H1 (cell line): ENCODE measurements at regions not wholly inside any gene's neighbourhood (a gene's known extent, or its start where the extent isn't known, plus 50 kb on each side); places are given as distances from the start of the nearest gene placed in this dataset.

ENCODE experiments used
- CTCF ChIA-PET: fragments of 300-600 bp; sonication (Branson Sonifier 250); formaldehyde crosslinking; loops from one replicate; lab custom pipeline; 2021; ENCODE audit not compliant: partially characterized antibody; lab: Charles Lee
- POLR2A ChIA-PET: fragments of 300-600 bp; sonication (Branson Sonifier 250); formaldehyde crosslinking; loops from one replicate; lab custom pipeline; 2021; ENCODE audit warnings: inconsistent platforms; ENCODE audit not compliant: partially characterized antibody; lab: Charles Lee
- DNase-seq, 2 experiments: peaks; one replicate each; pipeline versions ENCODE4 v3.0.0 to v3.0.0-alpha.2; 2010 to 2022; ENCODE audit warnings: low spot score in 2 of 2, low read depth in 1 of 2, mixed read lengths in 1 of 2
- FAIRE-seq: peaks from 2 replicates; lab custom pipeline; 2011; peaks lifted over from hg19 to GRCh38; lab: Jason Lieb, UNC
- H2AFZ ChIP-seq: 2 replicates; pipeline ENCODE4 v1.8.1; 2012; ENCODE audit warnings: low read length, inconsistent platforms
- H2AK5ac ChIP-seq: 2 replicates; pipeline ENCODE4 v1.6.1; 2013; ENCODE audit warnings: low read depth, low read length
- H2BK120ac ChIP-seq: replicated peaks from 2 replicates; pipeline ENCODE3; 2013; ENCODE audit warnings: low read depth, low read length, inconsistent platforms
- H2BK12ac ChIP-seq: 2 replicates; pipeline ENCODE4 v1.6.1; 2013; ENCODE audit warnings: low read depth, low read length
- H2BK15ac ChIP-seq: 2 replicates; pipeline ENCODE4 v1.6.1; 2013; ENCODE audit warnings: low read length
- H2BK20ac ChIP-seq: 2 replicates; pipeline ENCODE4 v1.6.1; 2013; ENCODE audit warnings: low read length
- H2BK5ac ChIP-seq: 2 replicates; pipeline ENCODE4 v1.6.1; 2013; ENCODE audit warnings: low read depth, low read length
- H3K14ac ChIP-seq: 2 replicates; pipeline ENCODE4 v1.6.1; 2013; ENCODE audit warnings: inconsistent platforms; ENCODE audit not compliant: insufficient read length
- H3K18ac ChIP-seq: 2 replicates; pipeline ENCODE4 v1.6.1; 2013; ENCODE audit warnings: low read length; ENCODE audit errors: extremely low read depth
- H3K23ac ChIP-seq: 2 replicates; pipeline ENCODE4 v1.6.1; 2013; ENCODE audit warnings: inconsistent platforms; ENCODE audit not compliant: insufficient read length
- H3K23me2 ChIP-seq: 2 replicates; pipeline ENCODE4 v1.6.1; 2013; ENCODE audit warnings: low read depth, low read length
- H3K27ac ChIP-seq: 2 replicates; pipeline ENCODE4 v1.6.1; 2011; ENCODE audit warnings: low read depth, low read length, inconsistent platforms
- H3K27me3 ChIP-seq, 4 experiments: replicated peaks in 1 of 4; 1 replicate in 1 of 4; 2 replicates in 3 of 4; pipeline versions ENCODE4 v1.6.1 to v1.8.1; 2011 to 2013; ENCODE audit warnings: low read length in 3 of 4, mild to moderate bottlenecking in 3 of 4, inconsistent platforms in 2 of 4, mixed read lengths in 2 of 4, moderate library complexity in 1 of 4; ENCODE audit not compliant: control insufficient read depth in 3 of 4, insufficient read depth in 3 of 4; ENCODE audit errors: extremely low read depth in 1 of 4
- H3K36me3 ChIP-seq, 4 experiments: 2 replicates each; pipeline versions ENCODE4 v1.6.1 to v1.8.1; 2011 to 2013; ENCODE audit warnings: mild to moderate bottlenecking in 4 of 4, low read length in 3 of 4, moderate library complexity in 2 of 4, control low read depth in 1 of 4, inconsistent platforms in 1 of 4; ENCODE audit not compliant: insufficient read depth in 4 of 4, control insufficient read depth in 2 of 4
- H3K4ac ChIP-seq: replicated peaks from 2 replicates; pipeline ENCODE3; 2013; ENCODE audit warnings: low read length, low read depth, mixed read lengths, inconsistent platforms; ENCODE audit not compliant: insufficient read length
- H3K4me1 ChIP-seq, 4 experiments: replicated peaks in 1 of 4; 1 replicate in 1 of 4; 2 replicates in 3 of 4; pipeline versions ENCODE4 v1.6.1 to v1.8.1; 2011 to 2013; ENCODE audit warnings: low read length in 3 of 4, inconsistent platforms in 2 of 4, mixed read lengths in 1 of 4; ENCODE audit not compliant: insufficient read depth in 4 of 4, control insufficient read depth in 3 of 4
- H3K4me2 ChIP-seq, 2 experiments: 2 replicates each; pipeline versions ENCODE4 v1.6.1 to v1.8.1; 2011 to 2013; ENCODE audit warnings: low read depth in 2 of 2, low read length in 2 of 2, control low read depth in 1 of 2, inconsistent platforms in 1 of 2, mild to moderate bottlenecking in 1 of 2; ENCODE audit not compliant: insufficient read depth in 1 of 2
- H3K4me3 ChIP-seq, 4 experiments: fragments of 200-600, 300-600 bp in 1 of 4; sonication (generic), shearing (Covaris generic), sonication (Bioruptor Twin) in 1 of 4; 2 replicates each; pipeline versions ENCODE4 v1.5.1 to v1.8.1; 2011 to 2016; ENCODE audit warnings: low read length in 4 of 4, low read depth in 3 of 4, control low read depth in 2 of 4, inconsistent platforms in 2 of 4, mild to moderate bottlenecking in 2 of 4, mixed read lengths in 1 of 4, moderate library complexity in 1 of 4; ENCODE audit not compliant: insufficient read depth in 2 of 4; ENCODE audit errors: extremely low read depth in 1 of 4
- H3K56ac ChIP-seq: replicated peaks from 2 replicates; pipeline ENCODE3; 2013; ENCODE audit warnings: low read depth, mild to moderate bottlenecking, mixed read lengths, low read length, inconsistent platforms; ENCODE audit not compliant: insufficient read length
- H3K79me1 ChIP-seq: 2 replicates; pipeline ENCODE4 v1.6.1; 2013; ENCODE audit warnings: low read depth, low read length, control low read depth
- H3K79me2 ChIP-seq, 2 experiments: 2 replicates each; pipeline versions ENCODE4 v1.6.1 to v1.8.1; 2012 to 2013; ENCODE audit warnings: low read length in 2 of 2, mild to moderate bottlenecking in 2 of 2, inconsistent platforms in 1 of 2; ENCODE audit not compliant: insufficient read depth in 2 of 2, control insufficient read depth in 1 of 2
- H3K9ac ChIP-seq, 4 experiments: replicated peaks in 1 of 4; 1 replicate in 1 of 4; 2 replicates in 3 of 4; pipeline versions ENCODE4 v1.6.1 to v1.8.1; 2011 to 2013; ENCODE audit warnings: low read depth in 3 of 4, low read length in 3 of 4, control low read depth in 2 of 4, mild to moderate bottlenecking in 2 of 4, moderate library complexity in 2 of 4, inconsistent platforms in 1 of 4; ENCODE audit errors: extremely low read depth in 1 of 4
- H3K9me3 ChIP-seq, 2 experiments: 2 replicates each; pipeline versions ENCODE4 v1.6.1 to v1.8.1; 2012 to 2013; ENCODE audit warnings: mild to moderate bottlenecking in 2 of 2, moderate library complexity in 2 of 2, control low read depth in 1 of 2, inconsistent platforms in 1 of 2, low read depth in 1 of 2, low read length in 1 of 2, mixed read lengths in 1 of 2; ENCODE audit not compliant: insufficient read depth in 2 of 2
- H4K20me1 ChIP-seq, 2 experiments: replicated peaks in 1 of 2; 2 replicates each; pipeline versions ENCODE3 to v1.8.1; 2011 to 2013; ENCODE audit warnings: inconsistent platforms in 2 of 2, low read length in 2 of 2, mild to moderate bottlenecking in 1 of 2; ENCODE audit not compliant: insufficient read depth in 2 of 2, control insufficient read depth in 1 of 2
- H4K5ac ChIP-seq: 2 replicates; pipeline ENCODE4 v1.6.1; 2013; ENCODE audit warnings: low read length, low read depth, mixed read lengths, inconsistent platforms; ENCODE audit not compliant: insufficient read length
- H4K8ac ChIP-seq: 2 replicates; pipeline ENCODE4 v1.8.0; 2013; ENCODE audit warnings: mild to moderate bottlenecking, moderate library complexity, low read length, inconsistent platforms; ENCODE audit not compliant: insufficient read depth; ENCODE audit errors: extremely low read depth
- H4K91ac ChIP-seq: replicated peaks from 2 replicates; pipeline ENCODE3; 2013; ENCODE audit warnings: low read length, mixed read lengths, inconsistent platforms; ENCODE audit not compliant: insufficient read length
- CBX8 ChIP-seq: fragments of 300-800, 300-1000 bp; sonication (generic); IDR thresholded peaks from 2 replicates; pipeline ENCODE4 v1.7.1; 2016; ENCODE audit warnings: low read depth, low read length, borderline replicate concordance
- MAX ChIP-seq: IDR thresholded peaks from 2 replicates; pipeline ENCODE4 v1.6.1; 2012; ENCODE audit warnings: inconsistent platforms
- PHF8 ChIP-seq: fragments of 200-600 bp; sonication (generic); conservative IDR thresholded peaks from 2 replicates; pipeline ENCODE4 v1.7.1; 2012; ENCODE audit warnings: low read depth, mild to moderate bottlenecking, inconsistent platforms, low read length, moderate library complexity
- RAD21 ChIP-seq, 2 experiments: IDR thresholded peaks in 1 of 2; conservative IDR thresholded peaks in 1 of 2; 2 replicates each; pipeline ENCODE4 v1.6.1; 2011; ENCODE audit warnings: low read depth in 2 of 2, low read length in 2 of 2, improper control_type of control experiment in 1 of 2, inconsistent platforms in 1 of 2, mild to moderate bottlenecking in 1 of 2, moderate library complexity in 1 of 2
- SP2 ChIP-seq: IDR thresholded peaks from 2 replicates; pipeline ENCODE4 v1.6.1; 2012; ENCODE audit warnings: mild to moderate bottlenecking, low read length, inconsistent platforms
- TAF1 ChIP-seq: IDR thresholded peaks from 2 replicates; pipeline ENCODE4 v1.6.1; 2011; ENCODE audit warnings: mild to moderate bottlenecking, low read depth, low read length
- WGBS, 2 experiments: shearing (Covaris generic) in 1 of 2; methylation state at CpG; one replicate each; pipeline versions ENCODE4 v1.1.6 to v1.1.7; 2013 to 2015; ENCODE audit warnings: low lambda C conversion rate in 2 of 2, mixed read lengths in 2 of 2, inconsistent platforms in 1 of 2, low coverage in 1 of 2, missing lambda C conversion rate in 1 of 2; ENCODE audit not compliant: insufficient replicate concordance in 2 of 2, insufficient coverage in 1 of 2, insufficient read length in 1 of 2; ENCODE audit errors: extremely low coverage in 1 of 2, missing lambda C conversion rate in 1 of 2; 5-methylcytosine and 5-hydroxymethylcytosine counted together

DNA sequence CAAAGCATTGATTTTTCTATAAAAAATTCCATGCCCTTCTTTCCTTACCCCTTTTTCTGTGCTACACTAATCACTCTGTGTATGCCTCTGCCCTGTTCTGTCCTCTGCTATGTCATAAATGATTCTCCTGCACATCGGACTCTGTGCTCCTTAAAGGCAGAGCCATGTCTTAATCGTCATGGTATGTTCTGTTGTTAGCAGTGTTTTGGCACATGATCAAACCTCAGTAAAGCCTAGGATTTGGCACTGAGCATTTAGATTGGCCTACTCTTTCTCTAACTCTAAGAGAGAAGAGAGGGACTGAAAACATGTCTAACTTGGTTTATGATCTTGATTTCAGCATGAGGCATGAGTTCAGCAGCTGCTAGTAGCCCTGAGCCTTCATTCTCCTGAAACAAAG, 266.9 kb downstream of the AASDHPPT start:
- Histone ChIP-seq H2BK120ac (no peak overlapping the region), H3K4me1 (no peaks in the 10 kb centered on the region), H3K9me3 (no peaks in the 10 kb centered on the region), H4K8ac (no peak overlapping the region), H2BK15ac (no peak overlapping the region), H3K14ac (no peak overlapping the region), H2BK20ac (no peak overlapping the region), H4K20me1 (no peaks in the 10 kb centered on the region), H2AFZ (peak overlapping the region; percentile 86), H3K79me1 (no peaks in the 10 kb centered on the region), H3K4me3 (no peak overlapping the region), H3K4me2 (no peak overlapping the region), H3K79me2 (no peaks in the 10 kb centered on the region), H3K4ac (no peak overlapping the region), H3K23me2 (no peaks in the 10 kb centered on the region), H3K36me3 (peaks cover 0 to 2% (median 0%) of the 10 kb centered on the region in 4 experiments; a peak in 1 of 8 replicates), H4K91ac (no peak overlapping the region), H4K5ac (no peak overlapping the region), H3K23ac (no peak overlapping the region), H2BK12ac (no peak overlapping the region), H2BK5ac (no peak overlapping the region), H2AK5ac (no peak overlapping the region), H3K9ac (no peak overlapping the region), H3K27ac (no peak overlapping the region), H3K18ac (no peak overlapping the region), H3K27me3 (no peaks in the 10 kb centered on the region), H3K56ac (no peak overlapping the region)
- POLR2A ChIA-PET = no interaction called here
- DNase-seq (no peak), FAIRE-seq (no peak)
- no peak for TF ChIP-seq MAX
- TF ChIP-seq CBX8 = no peak
- no peak for TF ChIP-seq PHF8
- no peak for TF ChIP-seq RAD21 (IDR thresholded peaks at IDR 0.05 in 1 of 2, conservative IDR thresholded peaks at IDR 0.05 in 1 of 2; ENCODE audit: low read depth in 2 of 2, low read length in 2 of 2)
- TF ChIP-seq SP2 = no peak
- TF ChIP-seq TAF1 = no peak
- WGBS, 2 experiments = 82% methylated on average over 2 of the region's 2 CpGs; no CpG with 5 or more reads in 1 of the 2 experiments
- CTCF ChIA-PET = no interaction called here
